Activated effector memory CD4-positive, alpha-beta T cell treated with anti-CD3 and anti-CD28 coated beads, Interleukin-2, amount 50 U/mL, for 16 hours (primary cell): ENCODE measurements at regions not wholly inside any gene's neighbourhood (a gene's known extent, or its start where the extent isn't known, plus 50 kb on each side); places are given as distances from the start of the nearest gene placed in this dataset.

Source experiments
- DNase-seq: peaks from one replicate; pipeline ENCODE4 v3.0.0-alpha.2; 2020

GRCh38 chr10:131810036-131810804 is 90.6 kb upstream of the PPP2R2D start:
- no peak for DNase-seq

GRCh38 chr10:131810805-131811629 is 89.8 kb upstream of the PPP2R2D start:
- DNase-seq = no peak

GRCh38 chr10:131811630-131812403 is 89.0 kb upstream of the PPP2R2D start:
- DNase-seq = no peak

- DNase-seq = no peak
Measured at GRCh38 chr10:131812736-131813604, 87.8 kb upstream of the PPP2R2D start.

- DNase-seq = no peak
Measured at GRCh38 chr10:131814567-131815265, 86.1 kb upstream of the PPP2R2D start.

GRCh38 chr10:131815266-131816156 is 85.3 kb upstream of the PPP2R2D start:
- no peak for DNase-seq

GRCh38 chr10:131816157-131816775 is 84.5 kb upstream of the PPP2R2D start:
- DNase-seq = no peak

- no peak for DNase-seq
Measured at GRCh38 chr10:131816941-131817700, 83.7 kb upstream of the PPP2R2D start.

- no peak for DNase-seq
Measured at GRCh38 chr10:131817866-131818509, 82.8 kb upstream of the PPP2R2D start.

GRCh38 chr10:131818510-131819234 is 82.1 kb upstream of the PPP2R2D start:
- DNase-seq = no peak

- peak; percentile 46 for DNase-seq
Measured at GRCh38 chr10:131819241-131820072, 81.4 kb upstream of the PPP2R2D start.

- no peak for DNase-seq
Measured at GRCh38 chr10:131820626-131821025, 80.2 kb upstream of the PPP2R2D start.

- no peak for DNase-seq
Measured at GRCh38 chr10:131821378-131822012, 79.3 kb upstream of the PPP2R2D start.

GRCh38 chr10:131822013-131822691 is 78.7 kb upstream of the PPP2R2D start:
- no peak for DNase-seq

- DNase-seq = peak; percentile 57
Measured at GRCh38 chr10:131822692-131823245, 78.0 kb upstream of the PPP2R2D start.
